Mucosa of descending colon (tissue), 3 donors: ENCODE measurements at regions not wholly inside any gene's neighbourhood (a gene's known extent, or its start where the extent isn't known, plus 50 kb on each side); places are given as distances from the start of the nearest gene placed in this dataset.

Experiments used
- ATAC-seq: fragments of 200-7000 bp; cut with Tn5 transposase; one replicate; pipeline ENCODE4 v1.9.1; 2020; ENCODE audit warnings: mild to moderate bottlenecking, moderate library complexity
- DNase-seq, 3 donors: peaks; one replicate each; pipeline ENCODE4 v3.0.0-alpha.2; 2020
- H3K36me3 ChIP-seq: fragments of 200-600 bp; one replicate; pipeline ENCODE4 v1.8.0; 2021; ENCODE audit warnings: low read depth, mild to moderate bottlenecking
- H3K4me1 ChIP-seq: fragments of 200-600 bp; one replicate; pipeline ENCODE4 v1.8.0; 2021; ENCODE audit warnings: low read depth, mild to moderate bottlenecking
- H3K4me3 ChIP-seq: fragments of 200-600 bp; one replicate; pipeline ENCODE4 v1.8.0; 2021; ENCODE audit warnings: mild to moderate bottlenecking
- H3K9me3 ChIP-seq: fragments of 200-600 bp; one replicate; pipeline ENCODE4 v1.8.0; 2021; ENCODE audit warnings: mild to moderate bottlenecking
- intact Hi-C, 2 donors: fragments of 100-400 bp; cut with DNase I in 1 of 2; cut with micrococcal nuclease in 1 of 2; formaldehyde crosslinking; loops; one replicate each; pipeline versions ENCODE4 v1.11.0 to v1.11.1; 2022; cut with DNase I, micrococcal nuclease
- TF ChIP-seq, protein P1 (sequence below): fragments of 200-600 bp; IDR thresholded peaks from one replicate; pipeline ENCODE4 v1.8.0; 2022; ENCODE audit warnings: antibody characterized with exemption, mild to moderate bottlenecking
- donor health status: DM: no; HTN: no; CAD: no; lungs with moderate emphysema.
- donor health status: DM: no; HTN: no; CAD: no.
- donor health status: DM: no; HTN: yes; CAD: no.

DNA sequence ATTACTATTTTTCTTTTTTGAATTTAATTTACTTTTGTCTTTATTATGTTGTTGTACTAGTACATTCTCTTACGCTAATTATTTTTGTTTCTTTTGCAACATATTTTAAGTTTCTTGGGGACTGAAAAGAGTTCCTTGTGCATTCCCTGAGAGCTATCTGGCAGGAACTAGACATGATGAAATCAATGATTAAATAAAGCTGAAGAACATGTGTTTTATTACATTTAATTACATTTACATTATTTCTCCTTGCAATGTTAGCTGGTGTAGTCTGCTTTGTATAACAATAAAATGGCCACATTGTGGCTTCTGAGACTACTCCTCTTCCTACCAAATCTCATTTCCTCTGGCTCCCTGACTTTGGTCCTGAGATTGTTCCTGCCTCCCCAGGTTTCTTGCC is 244.9 kb downstream of the NDFIP2 start:
- Histone ChIP-seq H3K4me3 (no peak overlapping the region), H3K36me3 (no peaks in the 10 kb centered on the region), H3K4me1 (peaks cover 11% of the 10 kb centered on the region), H3K9me3 (no peaks in the 10 kb centered on the region)
- no peak for DNase-seq
- ATAC-seq = no peak
- TF ChIP-seq, protein P1, sequence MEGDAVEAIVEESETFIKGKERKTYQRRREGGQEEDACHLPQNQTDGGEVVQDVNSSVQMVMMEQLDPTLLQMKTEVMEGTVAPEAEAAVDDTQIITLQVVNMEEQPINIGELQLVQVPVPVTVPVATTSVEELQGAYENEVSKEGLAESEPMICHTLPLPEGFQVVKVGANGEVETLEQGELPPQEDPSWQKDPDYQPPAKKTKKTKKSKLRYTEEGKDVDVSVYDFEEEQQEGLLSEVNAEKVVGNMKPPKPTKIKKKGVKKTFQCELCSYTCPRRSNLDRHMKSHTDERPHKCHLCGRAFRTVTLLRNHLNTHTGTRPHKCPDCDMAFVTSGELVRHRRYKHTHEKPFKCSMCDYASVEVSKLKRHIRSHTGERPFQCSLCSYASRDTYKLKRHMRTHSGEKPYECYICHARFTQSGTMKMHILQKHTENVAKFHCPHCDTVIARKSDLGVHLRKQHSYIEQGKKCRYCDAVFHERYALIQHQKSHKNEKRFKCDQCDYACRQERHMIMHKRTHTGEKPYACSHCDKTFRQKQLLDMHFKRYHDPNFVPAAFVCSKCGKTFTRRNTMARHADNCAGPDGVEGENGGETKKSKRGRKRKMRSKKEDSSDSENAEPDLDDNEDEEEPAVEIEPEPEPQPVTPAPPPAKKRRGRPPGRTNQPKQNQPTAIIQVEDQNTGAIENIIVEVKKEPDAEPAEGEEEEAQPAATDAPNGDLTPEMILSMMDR = no peak
- intact Hi-C loops = no loop called here

DNA sequence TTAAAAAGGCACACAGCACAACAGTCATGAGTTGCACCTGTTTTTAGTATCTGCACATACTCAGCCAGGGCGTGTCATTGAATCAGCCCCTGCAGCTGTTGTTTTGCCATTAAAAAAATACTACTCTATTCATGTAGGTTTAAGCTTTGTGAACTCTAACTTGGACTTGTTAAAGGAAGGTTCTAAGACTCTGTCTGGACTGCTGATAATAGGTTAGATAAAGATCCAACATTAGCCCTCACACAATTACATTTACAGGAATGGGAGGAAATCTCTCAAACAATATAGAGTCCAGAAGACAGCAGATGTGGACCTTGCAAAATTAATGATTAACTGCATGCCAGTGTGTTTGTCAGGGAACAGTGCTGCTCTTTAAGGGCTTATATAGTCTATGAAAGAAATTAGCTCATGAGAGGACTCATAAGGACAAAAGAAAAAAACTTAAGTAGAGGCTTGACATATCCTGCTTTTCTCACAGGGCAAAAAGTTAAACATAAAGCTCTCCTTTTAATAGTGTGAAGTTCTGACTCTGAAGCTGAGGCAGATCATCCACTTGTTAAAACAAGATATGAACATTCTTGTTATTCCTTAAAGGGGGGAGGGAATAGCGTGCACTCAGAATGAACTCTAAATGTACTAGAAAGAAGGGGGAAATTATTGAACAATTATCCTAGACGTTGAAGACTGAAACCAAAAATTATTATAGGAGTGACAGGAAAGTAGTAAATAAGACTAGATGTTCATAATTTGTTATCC is 243.6 kb downstream of the NDFIP2 start:
- no peaks in the 10 kb centered on the region for H3K36me3 ChIP-seq
- intact Hi-C loops = no loop called here
- ATAC-seq = peak; percentile 93
- DNase-seq = peak in 1 of 3 donors; percentile 57
- no peaks in the 10 kb centered on the region for H3K9me3 ChIP-seq
- TF ChIP-seq, protein P1 = no peak
- no peak overlapping the region for H3K4me3 ChIP-seq
- H3K4me1 ChIP-seq = peaks cover 11% of the 10 kb centered on the region

DNA sequence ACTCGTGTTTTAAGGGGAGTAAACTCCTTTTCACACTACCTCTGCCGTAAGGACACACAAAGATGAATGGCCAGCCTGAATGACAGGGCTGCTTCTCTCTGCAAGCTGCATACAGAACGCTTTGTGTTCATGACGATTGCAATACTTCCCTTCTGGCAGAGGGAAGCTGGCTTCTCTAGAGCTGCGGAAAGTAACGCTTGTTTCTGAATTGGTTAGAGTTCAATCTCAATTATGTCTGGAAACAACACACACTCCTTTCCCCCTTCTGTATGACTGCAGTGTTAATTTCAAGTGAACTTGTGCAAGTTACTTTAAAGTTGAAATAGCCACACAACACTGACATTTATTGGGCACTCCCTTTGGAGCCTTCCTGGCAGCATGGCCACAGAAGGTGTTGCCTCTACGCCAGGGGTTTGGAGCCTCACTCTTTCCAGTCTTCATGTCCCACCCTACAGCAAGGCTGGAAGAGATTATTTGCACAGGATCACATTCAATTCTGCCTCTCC is 242.6 kb downstream of the NDFIP2 start:
- H3K4me3 ChIP-seq = no peak overlapping the region
- no peaks in the 10 kb centered on the region for H3K9me3 ChIP-seq
- DNase-seq = peak in 1 of 3 donors; percentile 27
- H3K4me1 ChIP-seq = peaks cover 11% of the 10 kb centered on the region
- no peaks in the 10 kb centered on the region for H3K36me3 ChIP-seq
- peak; percentile 56 for ATAC-seq
- TF ChIP-seq, protein P1 = no peak
- intact Hi-C loops = no loop called here

DNA sequence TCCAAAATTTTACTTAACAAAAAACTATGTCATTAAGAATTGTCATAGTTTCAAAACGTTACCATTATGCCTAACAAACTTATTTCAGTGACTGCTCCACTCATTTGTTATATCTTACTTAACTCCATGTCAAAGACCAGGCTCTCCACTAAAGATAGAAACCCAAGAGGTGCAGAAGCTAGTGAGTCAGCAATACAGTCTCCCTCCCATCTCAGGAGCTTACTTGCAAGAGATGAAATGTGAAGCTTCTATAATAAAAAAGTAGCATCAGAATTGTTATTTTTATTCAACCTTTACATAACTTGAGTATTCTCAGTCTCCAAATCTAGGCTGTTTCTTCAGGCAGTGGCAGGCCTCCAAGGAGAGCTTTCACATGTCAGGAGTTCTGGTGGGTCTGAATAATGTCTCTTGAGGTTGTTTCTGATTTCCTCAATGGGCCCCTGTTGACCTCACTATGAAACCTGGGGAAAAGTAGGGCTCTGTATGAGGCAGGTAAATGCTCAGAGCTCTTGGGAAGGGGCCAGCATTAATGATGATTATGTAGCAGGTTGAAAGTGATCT is 242.0 kb downstream of the NDFIP2 start:
- ATAC-seq (no peak), DNase-seq (no peak)
- H3K4me3 ChIP-seq = no peak overlapping the region
- peaks cover 11% of the 10 kb centered on the region for H3K4me1 ChIP-seq
- H3K9me3 ChIP-seq = no peaks in the 10 kb centered on the region
- H3K36me3 ChIP-seq = no peaks in the 10 kb centered on the region
- intact Hi-C loops = no loop called here
- TF ChIP-seq, protein P1 = no peak

DNA sequence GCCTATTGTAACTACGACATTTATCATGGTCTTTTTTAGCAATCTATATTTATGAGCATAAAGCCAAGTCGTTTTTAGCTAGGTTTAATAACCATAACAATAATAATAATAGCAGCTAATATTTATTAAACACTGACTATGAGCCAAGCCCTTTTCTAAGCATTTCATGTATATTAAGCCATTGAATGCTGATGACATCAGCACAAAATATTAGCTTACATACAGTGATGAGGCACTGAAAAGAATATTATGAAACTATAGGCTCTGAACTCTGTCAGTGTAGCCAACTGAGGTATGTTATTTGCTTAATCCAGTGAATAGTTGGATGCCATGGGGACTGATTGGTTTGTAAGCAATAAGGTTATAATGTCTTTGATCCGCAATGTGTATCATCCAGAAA is 235.2 kb downstream of the NDFIP2 start:
- intact Hi-C loops = no loop called here
- no peaks in the 10 kb centered on the region for H3K9me3 ChIP-seq

More for the DNA sequence above, 235.2 kb downstream of the NDFIP2 start:
- Histone ChIP-seq H3K36me3 (no peaks in the 10 kb centered on the region), H3K4me3 (no peak overlapping the region), H3K4me1 (no peaks in the 10 kb centered on the region)
- ATAC-seq (no peak), DNase-seq (no peak)
- TF ChIP-seq, protein P1 = no peak
